NCI-H524 treated with DMSO at 0.1 percent for 48 hours (cell line): ENCODE measurements at regions not wholly inside any gene's neighbourhood (a gene's known extent, or its start where the extent isn't known, plus 50 kb on each side); places are given as distances from the start of the nearest gene placed in this dataset.
A peak's percentile ranks its signal among the peaks of the same experiment; 100 is the strongest.

Experiments
- DNase-seq: peaks from one replicate; lab custom pipeline; 2025; lab: John Stamatoyannopoulos, UW

DNA sequence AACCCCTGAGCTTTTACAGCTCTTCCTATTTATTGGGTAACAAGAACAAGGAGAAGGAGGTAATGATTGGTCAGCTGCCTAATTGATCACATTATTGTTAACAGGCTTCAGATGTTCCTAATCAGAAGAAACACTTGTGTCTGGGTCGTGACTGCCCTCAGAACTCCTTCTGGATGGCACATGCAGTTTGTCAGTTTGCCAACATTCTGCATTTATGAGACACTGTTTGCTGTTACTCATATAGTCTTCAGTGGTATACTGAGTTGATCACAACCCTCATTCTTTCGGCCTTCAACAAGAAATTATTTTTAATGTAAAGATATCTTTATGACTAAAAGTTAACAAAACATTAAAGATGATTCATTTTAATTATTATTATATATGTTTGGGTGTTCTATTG lies 95.7 kb upstream of the DOCK10 start:
- DNase-seq, result no peak

DNA sequence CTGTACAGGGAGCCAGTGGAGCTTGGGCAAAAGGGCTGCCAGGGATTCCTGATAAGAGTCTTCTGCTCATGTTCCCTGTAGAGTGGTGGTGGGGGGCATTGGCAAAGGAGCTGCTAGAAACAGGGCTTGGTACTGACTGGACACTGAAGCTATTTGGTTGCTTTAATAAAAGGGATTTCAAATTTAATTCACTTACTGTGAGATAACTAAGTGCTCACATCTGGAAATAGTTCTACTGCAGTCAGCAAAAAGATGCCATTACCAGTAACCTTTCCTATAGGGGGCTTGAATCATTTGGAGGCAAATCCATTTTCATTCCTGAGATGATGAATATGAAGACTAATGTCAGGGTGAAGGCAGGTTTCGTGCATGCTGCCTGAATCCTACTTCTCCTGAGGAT lies 94.3 kb upstream of the DOCK10 start:
- no peak for DNase-seq

DNA sequence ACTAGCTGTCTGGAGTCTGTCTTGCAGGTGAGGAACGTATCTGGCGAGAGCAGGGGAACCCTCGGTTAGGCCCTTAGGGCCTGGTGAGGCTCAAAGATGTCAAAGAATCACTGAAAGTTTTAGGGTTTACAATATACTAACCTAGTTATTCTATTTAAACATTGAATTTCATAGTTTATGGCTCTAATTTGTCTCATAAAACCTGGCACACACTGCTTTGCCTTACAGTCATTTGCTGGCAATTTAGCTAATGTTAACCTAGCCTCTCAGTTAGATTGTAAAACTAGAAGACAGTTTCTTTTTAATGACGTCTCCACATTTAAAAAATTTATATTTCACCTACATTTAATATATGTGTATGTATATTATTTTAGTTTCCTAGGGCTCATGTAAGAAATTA lies 89.6 kb upstream of the DOCK10 start:
- no peak for DNase-seq

DNA sequence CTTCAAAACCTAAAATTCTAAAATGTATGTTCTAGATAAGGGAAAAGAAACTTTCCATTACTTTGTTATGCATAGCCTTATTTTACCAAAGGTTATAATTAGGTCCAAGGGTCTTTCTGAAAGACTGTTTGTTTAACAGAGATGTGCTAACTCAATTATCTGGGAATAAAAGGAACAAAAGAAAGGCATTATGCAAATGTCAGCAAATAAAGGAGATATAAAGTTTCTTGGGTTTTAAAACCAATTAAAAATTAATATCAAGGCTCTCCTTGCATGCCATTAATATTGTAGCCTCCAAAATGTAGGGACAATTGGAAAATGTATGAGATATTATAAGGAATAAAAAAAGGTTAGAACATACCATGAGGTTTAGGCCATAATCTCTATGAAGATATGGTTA lies 87.8 kb upstream of the DOCK10 start:
- DNase-seq, result no peak

DNA sequence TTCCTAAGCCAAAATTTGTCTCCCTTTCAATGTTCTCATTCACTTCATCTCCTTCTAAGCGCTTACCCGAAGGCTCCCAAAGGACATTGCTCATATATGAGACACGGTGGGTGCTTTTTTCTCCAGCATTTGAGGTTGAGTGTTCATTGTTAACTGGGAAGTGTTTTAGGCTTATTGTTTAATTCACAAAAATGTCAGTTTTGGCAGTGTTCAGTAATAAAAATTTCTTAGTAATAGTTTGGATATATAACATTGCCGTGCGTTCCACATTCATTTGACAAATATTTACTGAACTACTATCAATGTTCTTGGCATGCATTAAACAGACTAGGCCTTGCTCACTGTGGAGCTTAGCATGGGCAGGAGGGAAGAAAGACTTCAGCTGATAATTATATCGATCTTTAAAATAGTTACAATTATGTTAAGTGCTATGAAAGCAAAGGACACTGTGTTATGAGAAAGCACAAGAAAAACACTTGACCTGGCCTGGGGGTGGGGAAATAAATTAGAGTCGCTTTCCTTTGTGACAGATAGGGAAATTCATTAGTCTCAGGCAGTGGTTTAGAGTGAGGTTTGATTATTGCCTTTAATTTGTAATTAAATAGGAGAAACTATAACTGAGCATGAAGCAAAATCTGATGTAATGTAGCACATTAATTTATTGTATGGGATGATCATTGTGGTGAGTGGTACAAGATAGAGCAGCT lies 82.2 kb upstream of the DOCK10 start:
- DNase-seq, result no peak

DNA sequence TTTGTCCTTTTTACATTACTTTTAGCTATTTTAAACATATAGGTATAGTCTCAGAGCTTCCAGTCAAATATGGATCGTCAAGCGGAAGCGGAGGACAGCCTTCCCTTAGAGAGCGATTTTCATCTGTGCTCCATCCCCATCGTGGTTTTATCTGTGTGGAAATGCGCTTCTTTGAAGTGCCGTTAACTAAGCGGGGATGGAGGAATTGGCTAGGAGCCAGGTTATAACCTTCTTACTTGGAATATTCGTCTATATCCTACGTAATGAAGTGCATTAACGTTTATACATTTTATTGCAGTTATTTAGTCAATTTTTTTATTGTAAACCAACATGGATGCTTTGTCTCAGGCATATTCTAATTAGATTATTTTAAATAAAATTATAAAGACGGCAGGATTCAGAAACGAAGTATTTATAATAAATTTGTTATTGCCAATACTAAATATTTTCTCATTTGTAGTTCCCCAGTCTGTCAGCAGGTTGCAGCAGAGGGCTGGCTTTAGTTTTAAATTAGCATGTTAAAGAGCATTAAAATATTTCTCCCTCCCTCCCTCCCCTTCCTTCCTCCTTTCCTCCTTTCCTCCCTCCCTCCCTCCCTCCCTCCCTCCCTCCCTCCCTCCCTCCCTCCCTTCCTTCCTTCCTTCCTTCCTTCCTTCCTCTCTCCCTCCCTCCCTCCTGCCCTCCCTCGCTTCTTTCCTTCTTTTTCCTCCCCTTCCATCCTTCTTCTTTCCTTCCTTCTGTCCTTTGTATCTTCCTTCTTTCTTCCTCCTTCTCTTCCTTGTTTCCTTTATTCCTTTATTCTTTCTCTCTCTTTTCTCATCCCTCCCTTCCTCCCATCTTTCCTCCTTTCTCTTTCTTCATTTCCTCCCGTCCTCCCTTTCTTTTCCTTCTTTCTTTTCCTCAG lies 80.6 kb upstream of the DOCK10 start:
- DNase-seq, result no peak

DNA sequence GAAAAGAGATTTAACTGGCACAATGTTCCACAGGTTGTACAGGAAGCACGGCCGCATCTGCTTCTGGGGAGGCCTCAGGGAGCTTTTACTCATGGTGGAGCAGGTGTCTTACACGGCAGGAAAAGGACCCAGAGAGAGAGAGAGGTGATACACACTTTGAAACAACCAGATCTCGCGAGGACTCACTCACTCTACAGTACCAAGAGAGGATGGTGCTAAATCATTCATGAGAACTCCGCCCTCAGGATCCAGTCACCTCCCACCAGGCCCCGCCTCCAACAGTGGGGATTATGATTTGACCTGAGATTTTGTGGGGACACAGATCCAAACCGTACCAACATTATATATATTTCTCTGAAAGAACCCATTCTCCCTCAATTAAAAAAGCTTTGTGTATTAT lies 79.7 kb upstream of the DOCK10 start:
- DNase-seq, result no peak

DNA sequence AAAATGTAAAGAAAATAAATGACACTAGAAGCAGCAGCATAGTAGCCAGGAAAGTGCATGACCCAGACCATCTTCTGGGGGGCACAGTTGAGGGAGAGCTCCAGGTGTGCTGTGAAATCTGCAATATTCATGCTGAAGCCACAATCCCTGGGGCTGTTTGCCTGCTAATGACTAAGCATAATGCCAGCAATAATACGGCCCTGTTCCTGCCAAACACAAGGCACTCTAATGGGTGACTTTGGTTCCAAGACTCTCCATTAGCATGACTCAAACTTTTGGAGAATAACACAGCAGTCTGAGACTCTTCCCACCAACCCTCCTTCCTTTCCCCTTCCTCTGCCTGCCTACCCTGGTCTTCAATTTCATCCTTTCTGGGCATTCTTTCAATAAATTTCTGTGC lies 77.9 kb upstream of the DOCK10 start:
- no peak for DNase-seq

DNA sequence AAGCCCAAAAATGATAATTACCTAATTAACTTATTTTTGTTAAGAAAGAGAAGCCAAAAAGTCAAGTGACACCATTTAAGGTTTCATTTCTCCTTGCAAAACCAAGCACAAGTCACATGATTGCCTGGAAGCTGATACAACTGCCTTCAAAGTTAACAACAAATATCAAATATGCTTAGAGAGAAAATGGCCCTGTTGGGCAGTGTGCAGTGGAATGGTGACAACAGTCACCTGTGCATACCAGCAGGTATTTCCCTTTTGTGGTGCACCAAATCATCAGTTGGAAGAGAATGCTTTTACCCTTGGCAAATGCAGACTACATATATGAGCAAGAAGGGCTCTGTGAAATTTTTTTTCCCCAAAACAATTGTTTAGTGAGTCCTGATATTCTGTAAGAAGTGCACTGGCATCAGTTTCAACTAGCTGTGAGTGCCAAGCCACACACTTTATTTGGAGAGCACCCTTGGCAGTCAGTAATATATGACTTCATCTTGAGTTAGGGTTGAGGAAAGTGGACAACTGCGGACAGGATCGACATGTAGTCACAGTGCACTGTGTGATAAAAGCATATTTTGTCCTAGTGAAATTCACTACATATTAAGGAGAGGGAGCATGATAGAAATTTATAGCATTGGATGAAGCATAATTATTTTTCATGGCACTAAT lies 74.9 kb upstream of the DOCK10 start:
- no peak for DNase-seq

DNA sequence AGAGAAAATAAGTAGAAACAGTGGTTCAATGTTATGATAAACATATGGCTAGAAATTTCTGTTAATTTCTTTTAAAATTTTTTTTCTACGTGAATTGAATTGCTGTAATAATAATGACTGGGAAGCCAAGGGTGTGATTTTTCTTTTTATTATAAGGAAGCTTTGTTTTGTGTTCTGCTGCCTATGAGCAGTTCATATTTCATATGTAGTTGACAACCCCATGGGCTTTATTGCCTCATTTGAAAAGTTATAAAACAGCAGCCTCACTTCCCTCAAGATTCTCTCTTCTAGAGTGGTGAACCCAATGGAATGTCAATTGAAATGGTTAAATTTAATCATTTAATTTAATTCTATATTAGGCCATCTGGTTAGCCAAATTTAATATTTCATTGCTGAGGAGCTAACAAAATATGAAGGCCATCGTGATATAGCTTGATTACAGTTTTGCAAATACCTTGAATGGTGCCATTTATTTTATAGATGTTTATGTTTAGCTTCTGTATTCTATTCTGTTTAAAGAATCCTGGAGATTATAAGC lies 72.6 kb upstream of the DOCK10 start:
- no peak for DNase-seq

DNA sequence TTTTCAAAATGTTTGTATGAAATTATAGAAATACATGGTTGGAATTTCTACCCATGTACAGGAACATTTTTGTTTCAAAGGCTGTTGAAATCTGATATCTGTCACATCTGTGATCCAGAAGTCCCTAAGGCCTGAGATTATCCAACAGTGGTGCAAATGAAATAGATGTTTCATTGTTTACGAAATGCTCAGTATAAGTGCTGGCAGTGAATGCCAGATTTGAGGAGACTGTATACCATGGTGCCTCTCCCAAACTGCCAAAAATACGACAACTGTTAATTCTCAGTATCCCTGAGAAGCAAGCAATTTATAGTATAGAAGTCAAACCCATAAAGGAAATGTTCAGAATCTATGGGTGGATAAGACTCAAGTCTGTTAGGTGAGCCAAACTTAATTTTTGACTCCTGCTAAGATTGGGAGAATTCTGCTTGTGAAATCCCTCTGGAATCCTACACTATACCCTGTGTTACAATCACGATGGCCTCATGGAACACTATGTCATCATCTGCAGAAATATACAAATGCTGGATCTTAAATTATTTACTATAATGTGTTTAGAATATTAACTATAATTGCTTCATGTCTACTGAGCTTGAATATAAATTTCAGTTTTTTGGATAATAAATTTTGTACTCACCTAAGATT lies 71.2 kb upstream of the DOCK10 start:
- peak; percentile 14 for DNase-seq

DNA sequence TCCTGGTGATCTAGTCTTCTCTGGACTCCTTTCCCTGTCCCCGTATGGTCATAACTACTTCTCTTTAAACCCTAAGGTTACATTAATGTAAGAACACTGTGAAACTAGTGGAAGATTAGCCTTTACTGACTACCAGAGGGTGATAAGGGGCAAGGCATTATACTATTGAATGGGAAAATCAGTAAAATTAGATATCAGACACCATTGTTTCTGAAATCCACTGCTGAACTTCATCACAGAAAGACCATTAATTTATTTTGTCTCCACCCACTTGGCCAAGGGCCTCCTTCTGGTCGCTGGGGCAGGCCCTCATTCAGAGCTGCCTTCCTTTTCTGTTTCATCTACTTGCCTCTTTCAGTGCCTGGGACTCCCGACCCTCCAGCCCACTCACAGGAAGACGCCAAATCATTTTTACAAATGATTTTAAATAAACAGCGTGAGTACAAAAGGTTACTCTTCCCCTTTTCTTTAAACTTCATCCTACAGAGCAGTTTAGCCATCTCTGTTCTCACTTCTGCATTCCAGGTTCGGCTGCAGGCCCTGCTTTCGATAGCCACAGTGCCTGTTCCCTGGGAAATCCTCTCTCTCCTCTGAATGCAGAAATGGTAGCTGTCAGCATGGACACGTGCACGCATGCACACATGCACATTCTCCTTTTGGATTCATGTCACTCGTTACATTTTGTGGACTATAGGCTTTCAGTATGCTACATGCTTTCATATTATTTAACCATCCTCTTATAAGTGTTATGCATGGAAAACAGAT lies 70.3 kb upstream of the DOCK10 start:
- no peak for DNase-seq

DNA sequence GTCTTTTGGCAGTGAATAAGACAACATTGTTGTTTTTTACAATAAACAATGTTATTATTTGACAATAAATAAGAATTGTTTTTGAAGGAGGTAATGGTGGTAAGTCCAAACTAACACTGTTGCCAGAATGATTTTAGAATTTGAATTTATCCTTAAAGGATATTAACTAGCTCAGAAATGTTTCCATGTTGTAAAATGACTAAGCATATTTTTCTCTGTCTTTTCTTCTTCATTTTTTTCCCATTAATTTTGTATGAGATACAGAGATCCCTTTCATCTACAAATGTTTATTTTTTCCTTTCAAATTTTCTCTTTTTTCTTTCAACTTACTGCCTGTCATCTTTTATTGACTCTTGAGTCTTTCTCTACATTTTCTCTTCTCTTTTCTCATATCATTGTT lies 66.5 kb upstream of the DOCK10 start:
- no peak for DNase-seq

DNA sequence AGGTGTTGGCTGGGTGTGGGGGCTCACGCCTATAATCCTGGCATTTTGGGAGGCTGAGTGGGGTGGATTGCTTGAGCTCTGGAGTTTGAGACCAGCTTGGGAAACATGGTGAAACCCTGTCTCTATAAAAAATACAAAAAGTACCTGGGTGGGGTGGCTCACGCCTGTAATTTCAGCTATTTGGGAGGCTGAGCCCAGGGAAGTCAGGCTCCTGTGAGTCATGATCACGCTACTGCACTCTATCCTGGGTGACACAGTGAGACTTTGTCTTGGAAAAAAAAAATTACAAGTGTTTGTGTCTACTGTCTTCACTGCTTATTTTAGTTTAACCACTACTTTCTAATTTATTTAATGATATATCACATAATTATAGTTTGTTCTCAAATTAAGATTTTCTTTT lies 62.7 kb upstream of the DOCK10 start:
- DNase-seq, result no peak

DNA sequence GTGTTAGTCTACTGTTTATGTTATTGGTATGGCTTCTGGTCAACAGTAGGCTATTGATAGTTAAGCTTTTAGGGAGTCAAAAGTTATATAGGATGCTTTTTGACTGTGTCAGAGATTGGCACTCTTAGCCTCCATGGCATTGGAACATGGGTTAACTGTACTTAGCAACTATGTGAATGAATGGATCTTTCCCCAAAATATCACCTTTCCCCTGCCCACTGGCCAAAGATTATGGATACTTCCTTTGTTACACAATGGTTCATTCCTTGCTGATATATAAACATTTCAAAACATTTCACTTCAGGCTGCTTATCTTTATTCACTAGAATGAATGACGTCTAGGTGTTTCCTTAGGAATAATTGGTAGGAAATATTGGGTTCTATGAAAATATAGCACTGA lies 62.1 kb upstream of the DOCK10 start:
- no peak for DNase-seq

DNA sequence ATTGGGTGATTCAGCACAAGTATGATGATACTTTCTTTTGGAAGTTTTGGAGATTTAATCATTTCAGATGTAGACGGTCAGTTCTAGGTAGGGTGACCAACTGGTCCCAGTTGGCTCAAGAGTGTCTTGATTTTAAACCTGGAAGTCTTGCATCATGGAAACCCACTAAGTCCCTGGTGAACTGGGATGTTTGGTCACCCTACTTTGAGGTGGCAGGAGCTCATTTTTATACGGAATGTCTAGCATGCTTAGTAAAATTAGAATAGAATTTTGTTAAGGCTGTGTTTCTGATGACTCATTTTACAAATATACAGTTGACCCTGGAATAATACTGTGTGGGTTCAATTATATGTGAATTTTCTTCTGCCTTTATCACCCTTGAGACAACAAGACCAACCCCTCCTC lies 61.5 kb upstream of the DOCK10 start:
- no peak for DNase-seq

DNA sequence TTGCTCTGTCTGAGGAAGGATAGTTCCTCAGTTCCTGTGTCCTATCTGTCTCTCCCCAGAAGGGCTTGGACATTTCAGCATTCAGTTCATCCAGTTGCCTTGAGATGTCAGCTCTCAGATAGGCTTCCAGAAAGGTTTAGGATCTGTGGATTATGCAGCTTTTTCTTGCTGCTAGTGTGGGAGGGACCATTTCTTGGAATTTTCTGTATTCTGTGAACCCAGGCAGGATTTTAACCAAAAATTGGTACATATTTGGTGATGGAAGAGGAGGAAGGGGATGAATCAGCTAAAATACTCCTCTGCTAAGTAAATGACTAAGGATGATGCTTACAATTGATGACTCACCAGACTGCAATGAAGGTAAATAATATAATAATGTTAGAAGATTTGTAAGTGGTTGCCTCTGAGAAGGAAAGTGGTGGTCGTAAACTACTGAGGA lies 58.6 kb upstream of the DOCK10 start:
- DNase-seq, result no peak

DNA sequence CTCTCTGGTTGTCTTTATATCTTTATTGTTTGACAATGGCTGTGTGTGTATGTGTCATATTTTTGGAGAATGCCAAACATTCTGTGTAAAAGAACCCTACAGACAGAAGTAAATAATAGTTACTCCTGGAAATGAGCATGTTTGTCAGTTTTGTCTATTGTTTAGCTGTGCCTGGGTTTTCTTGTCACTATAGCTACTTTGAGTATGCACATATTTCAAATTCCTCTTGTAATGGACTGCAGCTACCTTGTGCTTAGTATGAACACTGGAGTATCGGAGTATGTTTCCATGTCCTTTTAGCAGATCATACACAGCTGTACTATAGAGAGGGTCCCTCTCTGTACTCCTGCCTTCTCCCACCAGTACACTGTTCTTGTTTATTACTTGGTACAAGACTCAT lies 58.0 kb upstream of the DOCK10 start:
- no peak for DNase-seq

DNA sequence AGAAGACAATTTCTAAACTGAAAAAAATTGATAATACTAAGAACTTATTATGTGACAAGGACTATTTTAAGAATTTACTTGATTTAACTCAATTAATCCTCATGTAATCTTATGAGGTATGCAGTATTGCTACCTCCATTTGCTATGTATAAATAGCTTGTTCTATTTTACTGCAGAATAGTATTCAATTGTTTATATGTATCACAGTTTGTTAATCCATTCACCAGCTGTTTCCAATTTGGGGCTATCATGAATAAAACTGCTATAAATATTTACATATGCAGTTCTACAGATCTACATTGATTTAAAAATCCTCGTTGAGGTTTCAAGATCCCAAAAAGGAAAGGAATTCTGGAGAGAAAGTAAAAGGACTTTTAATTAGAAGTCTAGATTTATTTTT lies 54.8 kb upstream of the DOCK10 start:
- no peak for DNase-seq
